Dermis microvascular lymphatic vessel endothelial cell (primary cell): ENCODE measurements at regions not wholly inside any gene's neighbourhood (a gene's known extent, or its start where the extent isn't known, plus 50 kb on each side); places are given as distances from the start of the nearest gene placed in this dataset.

Experiments
- DNase-seq, 2 donors: peaks; one replicate each; pipeline versions ENCODE4 v3.0.0 to v3.0.0-alpha.2; 2010; ENCODE audit warnings: low read depth in 2 of 2

DNA sequence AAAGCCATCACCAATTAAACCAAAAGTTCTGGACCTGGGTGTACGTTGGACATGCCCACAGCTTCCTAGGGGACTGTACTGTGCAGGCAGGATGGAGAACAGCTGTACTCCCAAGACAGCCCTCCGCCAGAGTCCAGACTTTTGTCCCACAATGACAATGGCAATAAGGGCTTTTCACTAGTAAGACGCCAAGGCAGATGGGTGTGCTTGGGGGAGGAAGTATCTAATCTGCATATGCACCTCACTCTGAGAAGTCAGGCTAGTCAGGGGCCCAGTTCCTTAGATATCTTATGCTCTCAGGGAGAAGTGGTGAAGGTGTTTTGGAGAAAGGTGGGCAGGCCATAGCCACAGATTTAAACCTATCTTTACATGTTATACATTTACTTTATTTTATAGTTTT is 85.1 kb upstream of the USP47 start:
- no peak for DNase-seq

DNA sequence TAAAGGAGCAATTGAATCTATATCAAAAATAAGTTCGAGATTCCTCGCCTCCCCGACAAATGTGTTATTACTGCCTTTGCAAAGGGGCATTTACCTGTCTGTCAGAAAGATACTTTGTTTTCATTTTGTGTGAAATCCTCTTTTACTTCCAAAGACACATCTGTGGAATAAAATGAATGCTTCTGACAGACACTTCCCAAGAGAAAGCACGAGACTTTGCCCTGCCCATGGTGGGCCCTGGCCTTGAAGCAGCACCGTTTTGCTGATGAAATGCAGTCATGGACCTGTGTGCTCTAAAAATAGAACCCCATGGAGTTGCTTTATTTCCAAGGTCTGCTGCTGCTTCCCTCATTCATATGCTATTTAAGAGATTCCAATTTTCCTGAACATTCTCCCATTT is 85.9 kb upstream of the USP47 start:
- no peak for DNase-seq

GRCh38 chr11:11752679-11753078 is 89.1 kb upstream of the USP47 start:
- DNase-seq = no peak

GRCh38 chr11:11750017-11750878 is 91.5 kb upstream of the USP47 start:
- no peak for DNase-seq

GRCh38 chr11:11748706-11749365 is 92.9 kb upstream of the USP47 start:
- no peak for DNase-seq

GRCh38 chr11:11747570-11747969 is 94.2 kb upstream of the USP47 start:
- DNase-seq = no peak

- no peak for DNase-seq
Measured at GRCh38 chr11:11746449-11746848, 95.3 kb upstream of the USP47 start.

DNA sequence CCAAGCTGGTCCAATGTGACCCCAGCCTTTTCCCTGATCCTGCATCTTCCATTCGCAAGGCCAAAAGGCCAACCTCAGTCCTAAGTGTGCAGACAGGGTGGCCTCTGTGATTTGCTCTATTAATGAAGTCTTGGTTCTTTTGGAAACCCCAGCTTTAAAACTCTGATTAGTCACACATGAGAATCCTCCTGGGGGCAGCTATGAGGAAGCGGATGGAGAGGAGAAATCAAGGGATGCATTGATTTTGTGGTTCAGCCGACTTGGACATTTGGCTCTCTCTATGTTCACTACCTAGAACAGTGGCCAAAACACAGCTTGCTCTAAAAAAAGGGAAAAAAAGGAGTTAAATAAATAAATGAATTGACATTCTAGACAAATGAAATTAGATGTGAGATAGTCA is 98.6 kb upstream of the USP47 start:
- no peak for DNase-seq

GRCh38 chr11:11742486-11742885 is 99.3 kb upstream of the USP47 start:
- no peak for DNase-seq

DNA sequence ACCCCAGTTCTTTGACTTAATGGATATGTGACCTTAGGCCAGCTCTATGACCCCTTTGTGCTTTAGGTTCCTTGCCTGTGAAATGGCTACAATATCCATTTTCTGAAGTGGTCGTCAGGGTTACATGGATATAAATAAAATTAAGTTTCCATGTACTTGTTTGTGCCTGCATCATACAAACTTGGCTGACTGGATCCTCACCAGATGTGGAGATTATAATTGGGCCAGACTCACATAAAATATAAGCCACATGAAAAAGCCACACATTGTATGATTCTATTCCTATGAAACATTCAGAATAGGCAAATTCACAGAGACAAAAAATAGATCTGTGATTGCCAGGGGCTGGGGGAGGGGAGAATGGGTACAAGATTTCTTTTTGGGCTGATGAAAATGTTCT is 100.9 kb upstream of the USP47 start:
- DNase-seq = no peak

DNA sequence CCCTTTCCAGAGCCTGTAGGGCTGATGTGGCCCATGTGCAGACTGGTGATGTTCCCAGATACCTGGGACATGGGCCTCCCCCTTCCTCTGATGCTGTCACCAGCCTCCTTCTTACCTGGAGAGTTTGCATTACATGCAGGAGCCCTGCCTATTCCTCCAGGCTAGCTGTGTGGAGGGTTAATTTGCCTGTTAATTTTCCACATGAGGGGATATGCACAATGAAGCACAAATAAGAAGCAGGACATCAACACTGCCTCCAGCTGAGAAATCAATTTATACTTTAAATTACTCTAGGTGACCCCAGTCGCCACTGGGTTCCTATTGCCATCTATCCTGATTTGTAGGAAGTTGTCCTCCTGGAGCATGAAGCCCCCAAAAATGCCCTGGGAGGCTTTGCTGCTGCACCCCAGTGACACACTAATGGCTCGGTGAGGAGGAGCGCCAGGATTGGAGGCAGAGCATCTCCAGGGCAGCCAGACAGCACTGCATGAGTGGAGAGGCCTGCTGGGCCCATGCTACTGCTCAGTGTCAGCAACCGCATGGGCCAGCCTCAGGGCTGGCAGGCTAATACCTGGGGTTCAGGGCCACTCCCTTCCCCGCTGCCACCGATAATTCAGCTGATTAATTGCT is 101.6 kb upstream of the USP47 start:
- no peak for DNase-seq

- DNase-seq = no peak
Measured at GRCh38 chr11:11738370-11738769, 103.4 kb upstream of the USP47 start.

GRCh38 chr11:11735586-11735985 is 106.2 kb upstream of the USP47 start:
- no peak for DNase-seq

DNA sequence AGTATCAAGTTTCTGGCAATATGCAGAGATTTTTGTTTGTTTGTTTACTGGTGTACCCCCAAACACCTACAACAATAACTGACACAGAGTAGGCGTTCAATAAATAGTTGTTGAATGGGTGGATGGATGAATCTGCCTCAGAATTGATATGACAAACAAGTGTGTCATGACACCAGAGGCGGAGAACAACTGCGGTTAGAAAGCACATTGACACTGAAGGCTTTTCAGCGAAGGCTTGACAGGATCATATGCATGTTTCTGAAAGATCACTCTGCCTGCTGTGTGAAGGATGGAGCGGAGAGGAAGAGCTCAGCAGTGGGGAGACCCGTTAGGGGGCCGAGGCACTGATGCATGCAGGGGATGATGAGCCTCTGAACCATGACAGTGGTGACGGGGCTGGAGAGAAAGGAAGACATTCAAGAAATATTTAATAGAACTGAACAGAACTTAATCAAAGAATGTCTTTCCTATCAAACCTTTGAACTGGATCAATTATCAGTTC is 108.5 kb upstream of the USP47 start:
- no peak for DNase-seq

- DNase-seq = no peak
Measured at GRCh38 chr11:11732116-11732515, 109.7 kb upstream of the USP47 start.

GRCh38 chr11:11731311-11732083 is 109.7 kb upstream of the GALNT18 start:
- DNase-seq = no peak

GRCh38 chr11:11728386-11728785 is 106.6 kb upstream of the GALNT18 start:
- no peak for DNase-seq

GRCh38 chr11:11725438-11725837 is 103.6 kb upstream of the GALNT18 start:
- DNase-seq = no peak

GRCh38 chr11:11724994-11725393 is 103.2 kb upstream of the GALNT18 start:
- no peak for DNase-seq

GRCh38 chr11:11722861-11723260 is 101.1 kb upstream of the GALNT18 start:
- no peak for DNase-seq

GRCh38 chr11:11722246-11722645 is 100.4 kb upstream of the GALNT18 start:
- no peak for DNase-seq

DNA sequence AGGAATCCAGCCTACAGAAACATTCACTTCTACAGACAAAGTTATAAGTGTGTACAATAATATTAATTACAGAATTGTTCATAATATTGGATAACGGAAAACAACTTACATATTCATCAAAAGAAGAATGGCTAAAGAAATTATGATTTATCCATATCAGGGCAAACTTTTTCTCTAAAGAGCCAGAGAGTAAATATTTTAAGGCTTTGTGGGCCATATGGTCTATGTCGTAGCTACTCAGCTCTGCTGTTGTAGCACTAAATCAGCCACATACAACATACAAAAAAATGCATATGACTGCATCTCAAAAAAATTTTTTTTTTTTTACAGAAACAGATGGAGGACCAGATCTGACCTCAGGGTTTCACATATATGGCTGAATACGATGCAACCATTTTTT is 96.7 kb upstream of the GALNT18 start:
- no peak for DNase-seq
